GM20000 (cell line): ENCODE measurements at regions not wholly inside any gene's neighbourhood (a gene's known extent, or its start where the extent isn't known, plus 50 kb on each side); places are given as distances from the start of the nearest gene placed in this dataset.

Source experiments
- DNase-seq: peaks from one replicate; pipeline ENCODE4 v3.0.0; 2012; ENCODE audit warnings: low spot score
- TF ChIP-seq, protein P1 (sequence below): IDR thresholded peaks from 2 replicates; pipeline ENCODE4 v1.5.1; 2012; ENCODE audit warnings: mild to moderate bottlenecking, control low read depth; ENCODE audit errors: extremely low read depth, missing control alignments

DNA sequence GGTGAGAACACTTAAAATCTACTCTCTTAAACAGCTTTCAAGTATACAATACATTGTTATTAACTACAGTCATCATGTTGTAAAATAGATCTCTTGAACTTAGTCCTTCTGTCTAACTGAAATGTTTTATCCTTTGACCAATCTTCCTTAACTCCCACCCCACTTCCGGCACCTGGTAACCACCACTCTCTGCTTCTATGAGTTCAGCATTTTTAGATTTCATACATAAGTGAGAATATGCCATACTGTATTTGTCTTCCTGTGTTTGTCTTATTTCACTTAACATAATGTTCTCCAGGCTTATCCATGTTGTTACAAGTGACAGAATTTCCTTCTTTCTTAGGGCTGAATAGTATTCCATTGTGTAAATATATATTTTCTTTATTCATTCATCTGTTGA, 144.1 kb upstream of the TRPC4 start:
- no peak for DNase-seq

DNA sequence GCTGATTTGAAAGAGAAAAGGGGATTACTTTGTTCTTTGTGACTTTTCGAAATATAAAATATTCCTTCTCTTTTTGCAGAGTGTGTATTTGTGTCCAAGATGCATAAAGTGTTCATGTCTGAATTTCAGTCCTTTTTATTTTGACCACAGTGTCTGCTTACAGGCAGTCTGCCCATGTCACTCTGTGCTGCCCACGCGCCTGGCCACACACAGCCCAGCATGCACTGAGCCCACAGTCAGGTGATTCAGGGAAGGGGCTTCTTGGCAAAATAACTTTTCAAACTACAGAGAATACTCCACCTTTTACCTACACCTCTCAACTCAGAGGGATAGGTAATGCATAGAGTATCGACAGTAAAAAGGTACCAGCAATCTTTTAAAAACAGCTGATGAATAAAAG, 142.5 kb upstream of the TRPC4 start:
- TF ChIP-seq, protein P1, sequence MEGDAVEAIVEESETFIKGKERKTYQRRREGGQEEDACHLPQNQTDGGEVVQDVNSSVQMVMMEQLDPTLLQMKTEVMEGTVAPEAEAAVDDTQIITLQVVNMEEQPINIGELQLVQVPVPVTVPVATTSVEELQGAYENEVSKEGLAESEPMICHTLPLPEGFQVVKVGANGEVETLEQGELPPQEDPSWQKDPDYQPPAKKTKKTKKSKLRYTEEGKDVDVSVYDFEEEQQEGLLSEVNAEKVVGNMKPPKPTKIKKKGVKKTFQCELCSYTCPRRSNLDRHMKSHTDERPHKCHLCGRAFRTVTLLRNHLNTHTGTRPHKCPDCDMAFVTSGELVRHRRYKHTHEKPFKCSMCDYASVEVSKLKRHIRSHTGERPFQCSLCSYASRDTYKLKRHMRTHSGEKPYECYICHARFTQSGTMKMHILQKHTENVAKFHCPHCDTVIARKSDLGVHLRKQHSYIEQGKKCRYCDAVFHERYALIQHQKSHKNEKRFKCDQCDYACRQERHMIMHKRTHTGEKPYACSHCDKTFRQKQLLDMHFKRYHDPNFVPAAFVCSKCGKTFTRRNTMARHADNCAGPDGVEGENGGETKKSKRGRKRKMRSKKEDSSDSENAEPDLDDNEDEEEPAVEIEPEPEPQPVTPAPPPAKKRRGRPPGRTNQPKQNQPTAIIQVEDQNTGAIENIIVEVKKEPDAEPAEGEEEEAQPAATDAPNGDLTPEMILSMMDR: no peak
- DNase-seq: no peak

More for the DNA sequence above, 144.1 kb upstream of the TRPC4 start:
- TF ChIP-seq, protein P1: no peak

- no peak for DNase-seq
- TF ChIP-seq, protein P1: no peak
Observed at GRCh38 chr13:38008636-38009035, 139.1 kb upstream of the TRPC4 start.

GRCh38 chr13:38002606-38003005, 133.0 kb upstream of the TRPC4 start:
- DNase-seq: no peak

GRCh38 chr13:37997641-37998040, 128.1 kb upstream of the TRPC4 start:
- no peak for DNase-seq
- TF ChIP-seq, protein P1: no peak

More at GRCh38 chr13:38002606-38003005, 133.0 kb upstream of the TRPC4 start:
- TF ChIP-seq, protein P1: no peak

- TF ChIP-seq, protein P1: no peak
- no peak for DNase-seq
Observed at GRCh38 chr13:37995092-37995491, 125.5 kb upstream of the TRPC4 start.

- TF ChIP-seq, protein P1: no peak
- DNase-seq: no peak
Observed at GRCh38 chr13:37986811-37987210, 117.2 kb upstream of the TRPC4 start.
